NB4 (cell line): ENCODE measurements at regions not wholly inside any gene's neighbourhood (a gene's known extent, or its start where the extent isn't known, plus 50 kb on each side); places are given as distances from the start of the nearest gene placed in this dataset.
"Not testable (repeated sequence)": the region's sequence is repeated elsewhere in the genome, so short reads cannot be mapped to it uniquely, and the experiment has no call there.

ENCODE experiments used
- CTCF ChIP-seq: IDR thresholded peaks from one replicate; pipeline ENCODE4 v1.5.1; 2012; ENCODE audit warnings: low read depth, low read length
- MAX ChIP-seq: IDR thresholded peaks from 2 replicates; pipeline ENCODE4 v1.6.1; 2011; ENCODE audit warnings: low read depth, low read length
- POLR2A ChIP-seq: IDR thresholded peaks from 2 replicates; pipeline ENCODE4 v1.6.1; 2011; ENCODE audit warnings: mild to moderate bottlenecking; ENCODE audit not compliant: insufficient read length; ENCODE audit errors: extremely low read depth

- not testable (repeated sequence) for TF ChIP-seq CTCF, POLR2A, MAX
These were observed 56.1 kb upstream of the FRG2C start for GRCh38 chr3:75607996-75608395.
